ENCODE measurements at regions not wholly inside any gene's neighbourhood (a gene's known extent, or its start where the extent isn't known, plus 50 kb on each side); places are given as distances from the start of the nearest gene placed in this dataset.

DNA sequence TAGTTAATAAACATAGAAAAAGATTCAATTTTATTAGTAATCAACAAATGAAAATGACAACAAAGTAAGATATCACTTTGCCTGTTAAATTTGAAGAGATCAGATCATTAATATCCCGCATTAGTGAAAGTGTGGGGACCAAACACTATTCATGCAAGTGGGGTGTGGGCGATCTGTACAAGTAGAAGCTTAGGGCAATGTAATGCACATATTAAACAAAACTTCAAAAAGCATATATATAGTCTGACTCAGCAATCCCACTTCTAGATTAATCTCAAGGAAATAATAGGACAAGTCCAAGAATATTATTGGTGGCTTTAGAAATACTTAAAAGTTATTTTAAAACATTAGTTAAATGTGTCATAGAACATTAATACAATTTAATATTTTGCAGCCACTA is 188.5 kb downstream of the LRRC70 start:
- ATAC-seq (ENCODE audit: low read depth) (no peak), DNase-seq (no peak)
- no peaks in the 10 kb centered on the region for H3K36me3 ChIP-seq (ENCODE audit: control insufficient read depth, insufficient read depth, low read length)
- no peak overlapping the region for H3K27ac ChIP-seq (ENCODE audit: insufficient read depth, low read length)
- in situ Hi-C loops (cut with MboI; ENCODE audit: low sequenced_read_pairs) = no loop called here
- H2BK20ac ChIP-seq (ENCODE audit: low read depth, low read length) = no peak overlapping the region
- no peak overlapping the region for H4K5ac ChIP-seq (ENCODE audit: low read depth, low read length)
- H3K79me1 ChIP-seq (ENCODE audit: low read depth in 1 of 2, low read length in 2 of 2) = no peaks in the 10 kb centered on the region
- H3K4me2 ChIP-seq (ENCODE audit: low read depth, low read length) = no peak overlapping the region
- H4K8ac ChIP-seq (ENCODE audit: low read depth in 2 of 2, low read length in 2 of 2) = no peak overlapping the region
- TF ChIP-seq MXI1 (IDR thresholded peaks at IDR 0.05; ENCODE audit: borderline replicate concordance, low read depth, low read length) = no peak
- no peak for TF ChIP-seq POLR2A (IDR thresholded peaks at IDR 0.05; ENCODE audit: low read depth, low read length)
- TF ChIP-seq CEBPB (IDR thresholded peaks at IDR 0.05; ENCODE audit: low read depth, low read length) = no peak
- TF ChIP-seq, protein P1, sequence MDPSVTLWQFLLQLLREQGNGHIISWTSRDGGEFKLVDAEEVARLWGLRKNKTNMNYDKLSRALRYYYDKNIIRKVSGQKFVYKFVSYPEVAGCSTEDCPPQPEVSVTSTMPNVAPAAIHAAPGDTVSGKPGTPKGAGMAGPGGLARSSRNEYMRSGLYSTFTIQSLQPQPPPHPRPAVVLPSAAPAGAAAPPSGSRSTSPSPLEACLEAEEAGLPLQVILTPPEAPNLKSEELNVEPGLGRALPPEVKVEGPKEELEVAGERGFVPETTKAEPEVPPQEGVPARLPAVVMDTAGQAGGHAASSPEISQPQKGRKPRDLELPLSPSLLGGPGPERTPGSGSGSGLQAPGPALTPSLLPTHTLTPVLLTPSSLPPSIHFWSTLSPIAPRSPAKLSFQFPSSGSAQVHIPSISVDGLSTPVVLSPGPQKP (IDR thresholded peaks at IDR 0.05; ENCODE audit: borderline replicate concordance, low read depth, low read length) = no peak
- TF ChIP-seq MAZ (IDR thresholded peaks at IDR 0.05; ENCODE audit: borderline replicate concordance, low read depth, low read length) = no peak
- no peak for TF ChIP-seq RCOR1 (IDR thresholded peaks at IDR 0.05; ENCODE audit: insufficient replicate concordance, low read length)
- no peak for TF ChIP-seq NFE2L2 (IDR thresholded peaks at IDR 0.05; ENCODE audit: low read depth, low read length)
- H2AFZ ChIP-seq (replicated peaks; ENCODE audit: low read length, poor library complexity) = no peak overlapping the region
- no peak overlapping the region for H2BK15ac ChIP-seq (ENCODE audit: low read depth, low read length)
- no peaks in the 10 kb centered on the region for H3K27me3 ChIP-seq (ENCODE audit: control insufficient read depth, insufficient read depth, low read length)
- CTCF ChIA-PET = interaction anchor here (0.6 kb wide), 1 partner anchor 165 kb away, joined by 3 read pairs; no protein-coding TSS in a partner anchor
- H3K9ac ChIP-seq (ENCODE audit: low read depth, low read length) = no peak overlapping the region
- no peak overlapping the region for H2AK5ac ChIP-seq (ENCODE audit: low read depth, low read length)
- BruUV-seq (replicated peaks) = no TSS peak
- H3K18ac ChIP-seq (ENCODE audit: low read depth, low read length) = no peak overlapping the region
- no peak overlapping the region for H3K4me3 ChIP-seq (ENCODE audit: insufficient read depth, low read depth, low read length)
- no peak overlapping the region for H2BK5ac ChIP-seq (ENCODE audit: low read depth, low read length, poor library complexity, severe bottlenecking)
- no peaks in the 10 kb centered on the region for H3K9me1 ChIP-seq (ENCODE audit: insufficient read depth, low read length)
- no peak overlapping the region for H3K23ac ChIP-seq (ENCODE audit: low read depth, low read length)
- H2AK9ac ChIP-seq (replicated peaks; ENCODE audit: low read depth, low read length, poor library complexity) = no peak overlapping the region
- intact Hi-C loops (cut with micrococcal nuclease) = no loop called here
- dilution Hi-C loops (cut with HindIII; ENCODE audit: low sequenced_read_pairs, unreplicated experiment) = no loop called here
- H4K20me1 ChIP-seq (ENCODE audit: insufficient read depth, low read length) = no peaks in the 10 kb centered on the region
- no peak overlapping the region for H3K56ac ChIP-seq (ENCODE audit: extremely low read depth, insufficient read depth, low read length)
- no CpG with 5 or more reads among the region's 2 CpGs for WGBS, 2 experiments (ENCODE audit: extremely low coverage in 2 of 2, insufficient read length in 1 of 2)
- H4K91ac ChIP-seq (ENCODE audit: insufficient read depth, low read depth, low read length) = no peak overlapping the region
- no peaks in the 10 kb centered on the region for H3K4me1 ChIP-seq (ENCODE audit: control insufficient read depth, insufficient read depth, low read length)
- POLR2A ChIA-PET (ENCODE audit: unreplicated experiment) = no interaction called here
- H3K14ac ChIP-seq (replicated peaks; ENCODE audit: low read depth, low read length) = no peak overlapping the region
- H3K4ac ChIP-seq (ENCODE audit: low read depth, low read length) = no peak overlapping the region
- H2BK120ac ChIP-seq (ENCODE audit: low read depth, low read length) = no peak overlapping the region
- no peaks in the 10 kb centered on the region for H3K9me3 ChIP-seq (ENCODE audit: control insufficient read depth, insufficient read depth, low read length)

All from IMR-90 (cell line).